HepG2 (cell line): ENCODE measurements at regions not wholly inside any gene's neighbourhood (a gene's known extent, or its start where the extent isn't known, plus 50 kb on each side); places are given as distances from the start of the nearest gene placed in this dataset.

Source experiments
- ATAC-seq: fragments of 200-7000 bp; cut with Tn5 transposase; 3 replicates; pipeline ENCODE4 v1.9.1; 2020; ENCODE audit warnings: mild to moderate bottlenecking, moderate library complexity
- BruUV-seq: library from RNA; stranded (reverse); fragments of 400-500 nt; replicated peaks from 2 replicates; lab custom pipeline; 2021; lab: Mats Ljungman, UMichigan
- CTCF ChIA-PET: fragments of 300-600 bp; formaldehyde crosslinking; extraction: SDS; loops from one replicate; lab custom pipeline; 2021; ENCODE audit warnings: low total read pairs, inconsistent platforms, low intra/inter-chr PET ratio; lab: Yijun Ruan, JAX
- POLR2A ChIA-PET: fragments of 350-600 bp; sonication (Branson Sonifier 250); formaldehyde crosslinking; loops from one replicate; lab custom pipeline; 2020; ENCODE audit warnings: antibody characterized with exemption, inconsistent platforms; lab: Yijun Ruan, JAX
- DNase-seq: peaks from one replicate; pipeline ENCODE4 v3.0.0-alpha.2; 2015; ENCODE audit warnings: low spot score
- FAIRE-seq: peaks from 3 replicates; lab custom pipeline; 2011; peaks lifted over from hg19 to GRCh38; lab: Jason Lieb, UNC
- H2AFZ ChIP-seq: one replicate; pipeline ENCODE4 v1.6.1; 2011; ENCODE audit warnings: low read length, inconsistent platforms
- H3K27ac ChIP-seq: fragments of 300-600 bp; 3 replicates; pipeline ENCODE4 v1.8.0; 2011; ENCODE audit warnings: mixed run types, mild to moderate bottlenecking, mixed read lengths, low read length, inconsistent platforms; ENCODE audit not compliant: insufficient read depth; ENCODE audit errors: extremely low read length
- H3K27me3 ChIP-seq, 2 experiments: fragments of 200-600 bp in 1 of 2; 2 replicates in 1 of 2; 3 replicates in 1 of 2; pipeline versions ENCODE4 v1.6.0 to v1.8.0; 2011; ENCODE audit warnings: low read length in 2 of 2, mild to moderate bottlenecking in 2 of 2, moderate library complexity in 2 of 2, inconsistent platforms in 1 of 2; ENCODE audit not compliant: insufficient read depth in 2 of 2, control insufficient read depth in 1 of 2
- H3K36me3 ChIP-seq, 2 experiments: fragments of 200-600 bp in 1 of 2; replicated peaks in 1 of 2; 2 replicates in 1 of 2; 3 replicates in 1 of 2; pipeline versions ENCODE4 v1.5.1 to v1.8.0; 2011; ENCODE audit warnings: low read length in 2 of 2, inconsistent platforms in 1 of 2; ENCODE audit not compliant: insufficient read depth in 2 of 2, control insufficient read depth in 1 of 2
- H3K4me1 ChIP-seq: 2 replicates; pipeline ENCODE4 v1.5.1; 2012; ENCODE audit warnings: low read length, inconsistent platforms; ENCODE audit not compliant: insufficient read depth
- H3K4me2 ChIP-seq: 2 replicates; pipeline ENCODE4 v1.6.0; 2011; ENCODE audit warnings: low read depth, low read length, inconsistent platforms
- H3K4me3 ChIP-seq, 3 experiments: fragments of 200-600 bp in 1 of 3; sonication (generic), shearing (Covaris generic) in 1 of 3; replicated peaks in 1 of 3; 2 replicates each; pipeline ENCODE4 v1.5.1; 2011 to 2016; ENCODE audit warnings: low read length in 3 of 3, inconsistent platforms in 2 of 3, low read depth in 2 of 3, mild to moderate bottlenecking in 2 of 3, control low read depth in 1 of 3, mixed read lengths in 1 of 3; ENCODE audit not compliant: insufficient read depth in 1 of 3
- H3K79me2 ChIP-seq: one replicate; pipeline ENCODE4 v1.6.1; 2011; ENCODE audit warnings: low read length, inconsistent platforms; ENCODE audit not compliant: insufficient read depth
- H3K9ac ChIP-seq: 2 replicates; pipeline ENCODE4 v1.6.0; 2011; ENCODE audit warnings: mild to moderate bottlenecking, low read depth, low read length, inconsistent platforms; ENCODE audit not compliant: insufficient read depth
- H3K9me3 ChIP-seq: 2 replicates; pipeline ENCODE4 v1.5.1; 2012; ENCODE audit warnings: mild to moderate bottlenecking, low read length
- H4K20me1 ChIP-seq: 2 replicates; pipeline ENCODE4 v1.6.0; 2011; ENCODE audit warnings: inconsistent platforms, mild to moderate bottlenecking, low read length, moderate library complexity; ENCODE audit not compliant: insufficient read depth
- BRCA1 ChIP-seq: sonication (generic); formaldehyde crosslinking; IDR thresholded peaks from 2 replicates; pipeline ENCODE4 v1.4.0; 2020; ENCODE audit warnings: missing genetic modification reagents
- CENPX ChIP-seq: sonication (generic); formaldehyde crosslinking; IDR thresholded peaks from 2 replicates; pipeline ENCODE4 v1.9.0; 2021; ENCODE audit warnings: mild to moderate bottlenecking, missing genetic modification reagents, moderate library complexity
- IKZF4 ChIP-seq: sonication (generic); formaldehyde crosslinking; IDR thresholded peaks from 2 replicates; pipeline ENCODE4 v1.5.1; 2020; ENCODE audit warnings: borderline replicate concordance, mild to moderate bottlenecking, low read depth, missing genetic modification reagents; ENCODE audit errors: not compliant biosample characterization
- IRF2 ChIP-seq: IDR thresholded peaks from 2 replicates; pipeline ENCODE4 v1.6.1; 2018; ENCODE audit warnings: missing genetic modification reagents, missing compliant biosample characterization
- MATR3 ChIP-seq: sonication (generic); formaldehyde crosslinking; IDR thresholded peaks from 2 replicates; pipeline ENCODE4 v1.4.0; 2020; ENCODE audit warnings: missing genetic modification reagents
- NFATC3 ChIP-seq: sonication (generic); formaldehyde crosslinking; IDR thresholded peaks from 2 replicates; pipeline ENCODE4 v1.5.1; 2020; ENCODE audit warnings: mild to moderate bottlenecking, missing genetic modification reagents
- SOX5 ChIP-seq: IDR thresholded peaks from 2 replicates; pipeline ENCODE4 v1.6.1; 2016; ENCODE audit warnings: borderline replicate concordance
- TCF7L2 ChIP-seq: IDR thresholded peaks from 2 replicates; pipeline ENCODE4 v1.6.1; 2011; ENCODE audit warnings: mild to moderate bottlenecking, low read depth, low read length, moderate library complexity
- ZNF496 ChIP-seq: sonication (generic); formaldehyde crosslinking; IDR thresholded peaks from 2 replicates; pipeline ENCODE4 v1.8.1; 2023; ENCODE audit warnings: mild to moderate bottlenecking, moderate library complexity, missing genetic modification reagents; ENCODE audit not compliant: insufficient replicate concordance
- ZNF616 ChIP-seq: sonication (generic); formaldehyde crosslinking; IDR thresholded peaks from 2 replicates; pipeline ENCODE4 v1.5.0; 2020; ENCODE audit warnings: low read depth, mild to moderate bottlenecking, missing genetic modification reagents
- ZNF761 ChIP-seq: sonication (generic); formaldehyde crosslinking; conservative IDR thresholded peaks from 2 replicates; pipeline ENCODE4 v1.4.0; 2020; ENCODE audit warnings: mild to moderate bottlenecking, missing genetic modification reagents
- ZNF776 ChIP-seq: sonication (generic); formaldehyde crosslinking; IDR thresholded peaks from 2 replicates; pipeline ENCODE4 v1.4.0; 2020; ENCODE audit warnings: mild to moderate bottlenecking, missing genetic modification reagents
- ZZZ3 ChIP-seq: sonication (generic); formaldehyde crosslinking; IDR thresholded peaks from 2 replicates; pipeline ENCODE4 v1.4.0; 2020; ENCODE audit warnings: missing genetic modification reagents, mild to moderate bottlenecking, borderline replicate concordance
- WGBS: methylation state at CpG from one replicate; pipeline ENCODE4 v1.1.6; 2017; ENCODE audit warnings: low lambda C conversion rate; 5-methylcytosine and 5-hydroxymethylcytosine counted together
- in situ Hi-C: cut with HindIII; loops from 2 replicates; pipeline ENCODE4 v1.10.0; 2017; ENCODE audit warnings: low pct_unique_long_range_greater_than_20kb; ENCODE audit not compliant: extremely low pct_ligation_motif_present
- intact Hi-C: fragments of 100-400 bp; cut with micrococcal nuclease; formaldehyde crosslinking; loops from one replicate; pipeline ENCODE4 v1.10.0; 2022; ENCODE audit not compliant: unreplicated experiment
- TF ChIP-seq, protein P1 (sequence below): sonication (generic); formaldehyde crosslinking; conservative IDR thresholded peaks from 2 replicates; pipeline ENCODE4 v1.4.0; 2020; ENCODE audit warnings: missing genetic modification reagents
- TF ChIP-seq, protein P2 (sequence below): IDR thresholded peaks from 2 replicates; pipeline ENCODE4 v1.6.1; 2016; ENCODE audit warnings: missing compliant biosample characterization, missing genetic modification reagents, borderline replicate concordance
- TF ChIP-seq, protein P3 (sequence below): sonication (generic); formaldehyde crosslinking; IDR thresholded peaks from 2 replicates; pipeline ENCODE4 v1.5.1; 2020; ENCODE audit warnings: missing genetic modification reagents, mild to moderate bottlenecking, borderline replicate concordance
- TF ChIP-seq, protein P4 (sequence below): sonication (generic); formaldehyde crosslinking; IDR thresholded peaks from 2 replicates; pipeline ENCODE4 v1.4.0; 2020; ENCODE audit warnings: missing genetic modification reagents

DNA sequence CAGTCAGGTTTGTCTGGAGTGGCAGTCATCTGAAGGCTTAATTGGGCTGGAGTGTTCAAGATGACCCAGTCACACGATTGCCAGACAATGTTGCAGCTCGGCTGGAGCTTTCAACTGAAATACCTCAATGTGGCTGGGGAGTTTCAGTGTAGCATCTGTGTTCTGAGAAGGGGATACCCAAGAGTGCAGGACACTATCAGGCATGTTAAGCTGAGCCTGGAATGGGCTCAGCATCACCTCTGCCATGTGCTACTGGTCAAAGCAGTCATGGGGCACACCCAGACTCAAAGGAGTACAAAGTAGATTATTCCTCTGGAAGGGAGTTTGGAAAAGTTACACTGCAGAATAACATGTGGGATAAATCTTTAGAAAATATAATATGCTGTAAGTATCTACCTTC is 363.9 kb downstream of the KIF16B start:
- no peaks in the 10 kb centered on the region for H3K4me1 ChIP-seq
- in situ Hi-C loops: no loop called here
- TF ChIP-seq ZNF616 (no peak), ZNF496 (no peak), NFATC3 (CRISPR knock-in tag) (no peak), ZZZ3 (CRISPR knock-in tag) (no peak), IRF2 (CRISPR knock-in tag) (no peak), CENPX (CRISPR knock-in tag) (no peak), ZNF761 (CRISPR knock-in tag) (no peak), MATR3 (no peak), IKZF4 (no peak), ZNF776 (CRISPR knock-in tag) (no peak), TCF7L2 (no peak), SOX5 (no peak), BRCA1 (no peak)
- TF ChIP-seq, protein P1, sequence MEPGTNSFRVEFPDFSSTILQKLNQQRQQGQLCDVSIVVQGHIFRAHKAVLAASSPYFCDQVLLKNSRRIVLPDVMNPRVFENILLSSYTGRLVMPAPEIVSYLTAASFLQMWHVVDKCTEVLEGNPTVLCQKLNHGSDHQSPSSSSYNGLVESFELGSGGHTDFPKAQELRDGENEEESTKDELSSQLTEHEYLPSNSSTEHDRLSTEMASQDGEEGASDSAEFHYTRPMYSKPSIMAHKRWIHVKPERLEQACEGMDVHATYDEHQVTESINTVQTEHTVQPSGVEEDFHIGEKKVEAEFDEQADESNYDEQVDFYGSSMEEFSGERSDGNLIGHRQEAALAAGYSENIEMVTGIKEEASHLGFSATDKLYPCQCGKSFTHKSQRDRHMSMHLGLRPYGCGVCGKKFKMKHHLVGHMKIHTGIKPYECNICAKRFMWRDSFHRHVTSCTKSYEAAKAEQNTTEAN (CRISPR knock-in tag): no peak
- TF ChIP-seq, protein P2, sequence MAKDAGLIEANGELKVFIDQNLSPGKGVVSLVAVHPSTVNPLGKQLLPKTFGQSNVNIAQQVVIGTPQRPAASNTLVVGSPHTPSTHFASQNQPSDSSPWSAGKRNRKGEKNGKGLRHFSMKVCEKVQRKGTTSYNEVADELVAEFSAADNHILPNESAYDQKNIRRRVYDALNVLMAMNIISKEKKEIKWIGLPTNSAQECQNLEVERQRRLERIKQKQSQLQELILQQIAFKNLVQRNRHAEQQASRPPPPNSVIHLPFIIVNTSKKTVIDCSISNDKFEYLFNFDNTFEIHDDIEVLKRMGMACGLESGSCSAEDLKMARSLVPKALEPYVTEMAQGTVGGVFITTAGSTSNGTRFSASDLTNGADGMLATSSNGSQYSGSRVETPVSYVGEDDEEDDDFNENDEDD (CRISPR knock-in tag): no peak
- TF ChIP-seq, protein P3, sequence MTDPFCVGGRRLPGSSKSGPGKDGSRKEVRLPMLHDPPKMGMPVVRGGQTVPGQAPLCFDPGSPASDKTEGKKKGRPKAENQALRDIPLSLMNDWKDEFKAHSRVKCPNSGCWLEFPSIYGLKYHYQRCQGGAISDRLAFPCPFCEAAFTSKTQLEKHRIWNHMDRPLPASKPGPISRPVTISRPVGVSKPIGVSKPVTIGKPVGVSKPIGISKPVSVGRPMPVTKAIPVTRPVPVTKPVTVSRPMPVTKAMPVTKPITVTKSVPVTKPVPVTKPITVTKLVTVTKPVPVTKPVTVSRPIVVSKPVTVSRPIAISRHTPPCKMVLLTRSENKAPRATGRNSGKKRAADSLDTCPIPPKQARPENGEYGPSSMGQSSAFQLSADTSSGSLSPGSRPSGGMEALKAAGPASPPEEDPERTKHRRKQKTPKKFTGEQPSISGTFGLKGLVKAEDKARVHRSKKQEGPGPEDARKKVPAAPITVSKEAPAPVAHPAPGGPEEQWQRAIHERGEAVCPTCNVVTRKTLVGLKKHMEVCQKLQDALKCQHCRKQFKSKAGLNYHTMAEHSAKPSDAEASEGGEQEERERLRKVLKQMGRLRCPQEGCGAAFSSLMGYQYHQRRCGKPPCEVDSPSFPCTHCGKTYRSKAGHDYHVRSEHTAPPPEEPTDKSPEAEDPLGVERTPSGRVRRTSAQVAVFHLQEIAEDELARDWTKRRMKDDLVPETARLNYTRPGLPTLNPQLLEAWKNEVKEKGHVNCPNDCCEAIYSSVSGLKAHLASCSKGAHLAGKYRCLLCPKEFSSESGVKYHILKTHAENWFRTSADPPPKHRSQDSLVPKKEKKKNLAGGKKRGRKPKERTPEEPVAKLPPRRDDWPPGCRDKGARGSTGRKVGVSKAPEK: no peak
- TF ChIP-seq, protein P4, sequence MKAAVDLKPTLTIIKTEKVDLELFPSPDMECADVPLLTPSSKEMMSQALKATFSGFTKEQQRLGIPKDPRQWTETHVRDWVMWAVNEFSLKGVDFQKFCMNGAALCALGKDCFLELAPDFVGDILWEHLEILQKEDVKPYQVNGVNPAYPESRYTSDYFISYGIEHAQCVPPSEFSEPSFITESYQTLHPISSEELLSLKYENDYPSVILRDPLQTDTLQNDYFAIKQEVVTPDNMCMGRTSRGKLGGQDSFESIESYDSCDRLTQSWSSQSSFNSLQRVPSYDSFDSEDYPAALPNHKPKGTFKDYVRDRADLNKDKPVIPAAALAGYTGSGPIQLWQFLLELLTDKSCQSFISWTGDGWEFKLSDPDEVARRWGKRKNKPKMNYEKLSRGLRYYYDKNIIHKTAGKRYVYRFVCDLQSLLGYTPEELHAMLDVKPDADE (CRISPR knock-in tag): no peak
- TF ChIP-seq, all 625 proteins: peak for 0
- no peak overlapping the region for H3K4me3 ChIP-seq
- H2AFZ ChIP-seq: no peak overlapping the region
- intact Hi-C loops: no loop called here
- H3K9me3 ChIP-seq: no peaks in the 10 kb centered on the region
- BruUV-seq: no TSS peak
- no peaks in the 10 kb centered on the region for H3K36me3 ChIP-seq
- FAIRE-seq (no peak), ATAC-seq (no peak), DNase-seq (no peak)
- no peaks in the 10 kb centered on the region for H4K20me1 ChIP-seq
- POLR2A ChIA-PET: no interaction called here
- no peaks in the 10 kb centered on the region for H3K79me2 ChIP-seq
- no peak overlapping the region for H3K4me2 ChIP-seq
- CTCF ChIA-PET: no interaction called here
- no peak overlapping the region for H3K9ac ChIP-seq
- 0% methylated on average over 2 of the region's 2 CpGs for WGBS
- no peaks in the 10 kb centered on the region; a peak in 1 of 5 replicates for H3K27me3 ChIP-seq
- no peak overlapping the region for H3K27ac ChIP-seq
